GM12891 (cell line): ENCODE measurements at regions not wholly inside any gene's neighbourhood (a gene's known extent, or its start where the extent isn't known, plus 50 kb on each side); places are given as distances from the start of the nearest gene placed in this dataset.

Experiments used
- PAX5 ChIP-seq: IDR thresholded peaks from 2 replicates; pipeline ENCODE4 v1.6.1; 2011; ENCODE audit warnings: low read length, moderate library complexity, mild to moderate bottlenecking; ENCODE audit not compliant: insufficient read depth, severe bottlenecking
- POLR2A ChIP-seq: IDR thresholded peaks from 2 replicates; pipeline ENCODE4 v1.6.1; 2011; ENCODE audit warnings: low read depth, low read length, control low read depth
- POLR2AphosphoS5 ChIP-seq: IDR thresholded peaks from 2 replicates; pipeline ENCODE4 v1.6.1; 2011; ENCODE audit warnings: low read depth, low read length, control low read depth
- TAF1 ChIP-seq: IDR thresholded peaks from 2 replicates; pipeline ENCODE4 v1.6.1; 2011; ENCODE audit warnings: low read depth, low read length, control low read depth

- TF ChIP-seq POLR2AphosphoS5, result no peak
- no peak for TF ChIP-seq TAF1
- no peak for TF ChIP-seq POLR2A
- TF ChIP-seq PAX5, result no peak
Observed at GRCh38 chr2:193154076-193154475, 959.3 kb upstream of the TMEFF2 start.
